Kasumi-1 (cell line): ENCODE measurements at regions not wholly inside any gene's neighbourhood (a gene's known extent, or its start where the extent isn't known, plus 50 kb on each side); places are given as distances from the start of the nearest gene placed in this dataset.
"Not testable (repeated sequence)": the region's sequence is repeated elsewhere in the genome, so short reads cannot be mapped to it uniquely, and the experiment has no call there.

Source experiments
- DNase-seq, 2 experiments: peaks; one replicate each; lab custom pipeline; 2025; lab: John Stamatoyannopoulos, UW

- no peak for DNase-seq
These were observed 344.5 kb upstream of the RASGEF1B start for GRCh38 chr4:81816031-81816761.

GRCh38 chr4:81814987-81815541 is 343.4 kb upstream of the RASGEF1B start:
- peak; percentile 47 to 63 for DNase-seq

GRCh38 chr4:81811562-81812293 is 340.0 kb upstream of the RASGEF1B start:
- no peak for DNase-seq

GRCh38 chr4:81808011-81808672 is 336.4 kb upstream of the RASGEF1B start:
- DNase-seq, result peak; percentile 26 to 30

GRCh38 chr4:81807386-81807785 is 335.7 kb upstream of the RASGEF1B start:
- DNase-seq, result no peak

GRCh38 chr4:81806485-81806884 is 334.8 kb upstream of the RASGEF1B start:
- no peak for DNase-seq

- no peak for DNase-seq
These were observed 333.1 kb upstream of the RASGEF1B start for GRCh38 chr4:81804849-81805248.

GRCh38 chr4:81802285-81802846 is 330.7 kb upstream of the RASGEF1B start:
- no peak for DNase-seq

- DNase-seq, result no peak
These were observed 327.7 kb upstream of the RASGEF1B start for GRCh38 chr4:81799371-81799770.

- no peak for DNase-seq
These were observed 325.3 kb upstream of the RASGEF1B start for GRCh38 chr4:81796790-81797528.

GRCh38 chr4:81792521-81792920 is 320.8 kb upstream of the RASGEF1B start:
- DNase-seq, result no peak

- DNase-seq, result no peak
These were observed 318.8 kb upstream of the RASGEF1B start for GRCh38 chr4:81790477-81790876.

GRCh38 chr4:81789741-81790399 is 318.2 kb upstream of the RASGEF1B start:
- DNase-seq, result no peak

GRCh38 chr4:81789158-81789557 is 317.5 kb upstream of the RASGEF1B start:
- no peak for DNase-seq

GRCh38 chr4:81786766-81787165 is 315.1 kb upstream of the RASGEF1B start:
- DNase-seq, result no peak

GRCh38 chr4:81786063-81786763 is 314.5 kb upstream of the RASGEF1B start:
- no peak for DNase-seq

GRCh38 chr4:81785338-81785737 is 313.6 kb upstream of the RASGEF1B start:
- DNase-seq, result no peak

GRCh38 chr4:81783558-81783957 is 311.9 kb upstream of the RASGEF1B start:
- no peak for DNase-seq

GRCh38 chr4:81781799-81782198 is 310.1 kb upstream of the RASGEF1B start:
- no peak for DNase-seq

- not testable (repeated sequence) for DNase-seq
These were observed 306.0 kb upstream of the RASGEF1B start for GRCh38 chr4:81777718-81778117.
